ENCODE measurements at regions not wholly inside any gene's neighbourhood (a gene's known extent, or its start where the extent isn't known, plus 50 kb on each side); places are given as distances from the start of the nearest gene placed in this dataset.
A peak's percentile ranks its signal among the peaks of the same experiment; 100 is the strongest.

GRCh38 chr6:169837529-169838250 is 86.3 kb downstream of the ERMARD start:
- peaks cover 0 to 2% (median 0%) of the 10 kb centered on the region in 4 donors for H3K9me3 ChIP-seq (ENCODE audit: control insufficient read depth in 4 of 4, insufficient read depth in 3 of 4, low read length in 3 of 4)
- H3K4me3 ChIP-seq = no peak overlapping the region
- DNase-seq (no peak), ATAC-seq (ENCODE audit: insufficient read depth, low FRiP score) (no peak)
- peaks cover 0 to 20% (median 2%) of the 10 kb centered on the region in 3 donors for H3K27me3 ChIP-seq (ENCODE audit: control insufficient read depth in 3 of 3, insufficient read depth in 3 of 3, low read length in 2 of 3)
- WGBS, 2 donors = 88 to 89% methylated on average over 17 of the region's 17 CpGs
- no peaks in the 10 kb centered on the region for H3K36me3 ChIP-seq (ENCODE audit: control insufficient read depth in 4 of 4, insufficient read depth in 4 of 4, low read length in 4 of 4)
- no peak for TF ChIP-seq CTCF (IDR thresholded peaks at IDR 0.05; ENCODE audit: control extremely low read depth, extremely low read depth)
- no peak overlapping the region for H3K27ac ChIP-seq (ENCODE audit: low read depth in 1 of 2, low read length in 1 of 2)
- H3K9ac ChIP-seq (ENCODE audit: insufficient read depth in 1 of 2, low read length in 2 of 2) = no peak overlapping the region
- H3K4me1 ChIP-seq (ENCODE audit: control insufficient read depth in 5 of 5, insufficient read depth in 5 of 5, low read length in 5 of 5) = peaks cover 0 to 3% (median 0%) of the 10 kb centered on the region in 5 donors

- Histone ChIP-seq H3K36me3 (ENCODE audit: control insufficient read depth in 4 of 4, insufficient read depth in 4 of 4, low read length in 4 of 4) (no peaks in the 10 kb centered on the region), H3K4me3 (no peak overlapping the region), H3K9me3 (ENCODE audit: control insufficient read depth in 4 of 4, insufficient read depth in 3 of 4, low read length in 3 of 4) (no peaks in the 10 kb centered on the region), H3K27me3 (ENCODE audit: control insufficient read depth in 3 of 3, insufficient read depth in 3 of 3, low read length in 2 of 3) (peaks cover 0 to 18% (median 2%) of the 10 kb centered on the region in 3 donors), H3K4me1 (ENCODE audit: control insufficient read depth in 5 of 5, insufficient read depth in 5 of 5, low read length in 5 of 5) (peaks cover 0 to 4% (median 0%) of the 10 kb centered on the region in 5 donors), H3K9ac (ENCODE audit: insufficient read depth in 1 of 2, low read length in 2 of 2) (no peak overlapping the region), H3K27ac (ENCODE audit: low read depth in 1 of 2, low read length in 1 of 2) (no peak overlapping the region)
- DNase-seq (no peak), ATAC-seq (ENCODE audit: insufficient read depth, low FRiP score) (no peak)
- TF ChIP-seq CTCF (IDR thresholded peaks at IDR 0.05; ENCODE audit: control extremely low read depth, extremely low read depth) = no peak
- WGBS, 2 donors = 91 to 94% methylated on average over 7 of the region's 7 CpGs
These were observed 81.9 kb downstream of the ERMARD start for GRCh38 chr6:169833258-169833794.

- peaks cover 0 to 18% (median 2%) of the 10 kb centered on the region in 3 donors for H3K27me3 ChIP-seq (ENCODE audit: control insufficient read depth in 3 of 3, insufficient read depth in 3 of 3, low read length in 2 of 3)
- peak in 1 of 3 donors; percentile 26 for DNase-seq
- no peak for TF ChIP-seq CTCF (IDR thresholded peaks at IDR 0.05; ENCODE audit: control extremely low read depth, extremely low read depth)
- no peak for ATAC-seq (ENCODE audit: insufficient read depth, low FRiP score)
- H3K9ac ChIP-seq (ENCODE audit: insufficient read depth in 1 of 2, low read length in 2 of 2) = no peak overlapping the region
- no peak overlapping the region for H3K27ac ChIP-seq (ENCODE audit: low read depth in 1 of 2, low read length in 1 of 2)
- H3K9me3 ChIP-seq (ENCODE audit: control insufficient read depth in 4 of 4, insufficient read depth in 3 of 4, low read length in 3 of 4) = no peaks in the 10 kb centered on the region
- WGBS, 2 donors = 34 to 58% methylated on average over 4 of the region's 4 CpGs
- no peak overlapping the region for H3K4me3 ChIP-seq
- H3K36me3 ChIP-seq (ENCODE audit: control insufficient read depth in 4 of 4, insufficient read depth in 4 of 4, low read length in 4 of 4) = no peaks in the 10 kb centered on the region
- H3K4me1 ChIP-seq (ENCODE audit: control insufficient read depth in 5 of 5, insufficient read depth in 5 of 5, low read length in 5 of 5) = peaks cover 0 to 4% (median 0%) of the 10 kb centered on the region in 5 donors
These were observed 81.0 kb downstream of the ERMARD start for GRCh38 chr6:169832247-169832948.

Data from lung (tissue), 11 donors.